H1 (cell line): ENCODE measurements at regions not wholly inside any gene's neighbourhood (a gene's known extent, or its start where the extent isn't known, plus 50 kb on each side); places are given as distances from the start of the nearest gene placed in this dataset.

Source experiments
- CTCF ChIA-PET: fragments of 300-600 bp; sonication (Branson Sonifier 250); formaldehyde crosslinking; loops from one replicate; lab custom pipeline; 2021; ENCODE audit not compliant: partially characterized antibody; lab: Charles Lee
- POLR2A ChIA-PET: fragments of 300-600 bp; sonication (Branson Sonifier 250); formaldehyde crosslinking; loops from one replicate; lab custom pipeline; 2021; ENCODE audit warnings: inconsistent platforms; ENCODE audit not compliant: partially characterized antibody; lab: Charles Lee
- DNase-seq, 2 experiments: peaks; one replicate each; pipeline versions ENCODE4 v3.0.0 to v3.0.0-alpha.2; 2010 to 2022; ENCODE audit warnings: low spot score in 2 of 2, low read depth in 1 of 2, mixed read lengths in 1 of 2
- FAIRE-seq: peaks from 2 replicates; lab custom pipeline; 2011; peaks lifted over from hg19 to GRCh38; lab: Jason Lieb, UNC
- H2AFZ ChIP-seq: 2 replicates; pipeline ENCODE4 v1.8.1; 2012; ENCODE audit warnings: low read length, inconsistent platforms
- H2AK5ac ChIP-seq: 2 replicates; pipeline ENCODE4 v1.6.1; 2013; ENCODE audit warnings: low read depth, low read length
- H2BK120ac ChIP-seq: replicated peaks from 2 replicates; pipeline ENCODE3; 2013; ENCODE audit warnings: low read depth, low read length, inconsistent platforms
- H2BK12ac ChIP-seq: 2 replicates; pipeline ENCODE4 v1.6.1; 2013; ENCODE audit warnings: low read depth, low read length
- H2BK15ac ChIP-seq: 2 replicates; pipeline ENCODE4 v1.6.1; 2013; ENCODE audit warnings: low read length
- H2BK20ac ChIP-seq: 2 replicates; pipeline ENCODE4 v1.6.1; 2013; ENCODE audit warnings: low read length
- H2BK5ac ChIP-seq: 2 replicates; pipeline ENCODE4 v1.6.1; 2013; ENCODE audit warnings: low read depth, low read length
- H3K14ac ChIP-seq: 2 replicates; pipeline ENCODE4 v1.6.1; 2013; ENCODE audit warnings: inconsistent platforms; ENCODE audit not compliant: insufficient read length
- H3K18ac ChIP-seq: 2 replicates; pipeline ENCODE4 v1.6.1; 2013; ENCODE audit warnings: low read length; ENCODE audit errors: extremely low read depth
- H3K23ac ChIP-seq: 2 replicates; pipeline ENCODE4 v1.6.1; 2013; ENCODE audit warnings: inconsistent platforms; ENCODE audit not compliant: insufficient read length
- H3K23me2 ChIP-seq: 2 replicates; pipeline ENCODE4 v1.6.1; 2013; ENCODE audit warnings: low read depth, low read length
- H3K27ac ChIP-seq: 2 replicates; pipeline ENCODE4 v1.6.1; 2011; ENCODE audit warnings: low read depth, low read length, inconsistent platforms
- H3K27me3 ChIP-seq, 4 experiments: replicated peaks in 1 of 4; 1 replicate in 1 of 4; 2 replicates in 3 of 4; pipeline versions ENCODE4 v1.6.1 to v1.8.1; 2011 to 2013; ENCODE audit warnings: low read length in 3 of 4, mild to moderate bottlenecking in 3 of 4, inconsistent platforms in 2 of 4, mixed read lengths in 2 of 4, moderate library complexity in 1 of 4; ENCODE audit not compliant: control insufficient read depth in 3 of 4, insufficient read depth in 3 of 4; ENCODE audit errors: extremely low read depth in 1 of 4
- H3K36me3 ChIP-seq, 4 experiments: 2 replicates each; pipeline versions ENCODE4 v1.6.1 to v1.8.1; 2011 to 2013; ENCODE audit warnings: mild to moderate bottlenecking in 4 of 4, low read length in 3 of 4, moderate library complexity in 2 of 4, control low read depth in 1 of 4, inconsistent platforms in 1 of 4; ENCODE audit not compliant: insufficient read depth in 4 of 4, control insufficient read depth in 2 of 4
- H3K4ac ChIP-seq: replicated peaks from 2 replicates; pipeline ENCODE3; 2013; ENCODE audit warnings: low read length, low read depth, mixed read lengths, inconsistent platforms; ENCODE audit not compliant: insufficient read length
- H3K4me1 ChIP-seq, 4 experiments: replicated peaks in 1 of 4; 1 replicate in 1 of 4; 2 replicates in 3 of 4; pipeline versions ENCODE4 v1.6.1 to v1.8.1; 2011 to 2013; ENCODE audit warnings: low read length in 3 of 4, inconsistent platforms in 2 of 4, mixed read lengths in 1 of 4; ENCODE audit not compliant: insufficient read depth in 4 of 4, control insufficient read depth in 3 of 4
- H3K4me2 ChIP-seq, 2 experiments: 2 replicates each; pipeline versions ENCODE4 v1.6.1 to v1.8.1; 2011 to 2013; ENCODE audit warnings: low read depth in 2 of 2, low read length in 2 of 2, control low read depth in 1 of 2, inconsistent platforms in 1 of 2, mild to moderate bottlenecking in 1 of 2; ENCODE audit not compliant: insufficient read depth in 1 of 2
- H3K4me3 ChIP-seq, 4 experiments: fragments of 200-600, 300-600 bp in 1 of 4; sonication (generic), shearing (Covaris generic), sonication (Bioruptor Twin) in 1 of 4; 2 replicates each; pipeline versions ENCODE4 v1.5.1 to v1.8.1; 2011 to 2016; ENCODE audit warnings: low read length in 4 of 4, low read depth in 3 of 4, control low read depth in 2 of 4, inconsistent platforms in 2 of 4, mild to moderate bottlenecking in 2 of 4, mixed read lengths in 1 of 4, moderate library complexity in 1 of 4; ENCODE audit not compliant: insufficient read depth in 2 of 4; ENCODE audit errors: extremely low read depth in 1 of 4
- H3K56ac ChIP-seq: replicated peaks from 2 replicates; pipeline ENCODE3; 2013; ENCODE audit warnings: low read depth, mild to moderate bottlenecking, mixed read lengths, low read length, inconsistent platforms; ENCODE audit not compliant: insufficient read length
- H3K79me1 ChIP-seq: 2 replicates; pipeline ENCODE4 v1.6.1; 2013; ENCODE audit warnings: low read depth, low read length, control low read depth
- H3K79me2 ChIP-seq, 2 experiments: 2 replicates each; pipeline versions ENCODE4 v1.6.1 to v1.8.1; 2012 to 2013; ENCODE audit warnings: low read length in 2 of 2, mild to moderate bottlenecking in 2 of 2, inconsistent platforms in 1 of 2; ENCODE audit not compliant: insufficient read depth in 2 of 2, control insufficient read depth in 1 of 2
- H3K9ac ChIP-seq, 4 experiments: replicated peaks in 1 of 4; 1 replicate in 1 of 4; 2 replicates in 3 of 4; pipeline versions ENCODE4 v1.6.1 to v1.8.1; 2011 to 2013; ENCODE audit warnings: low read depth in 3 of 4, low read length in 3 of 4, control low read depth in 2 of 4, mild to moderate bottlenecking in 2 of 4, moderate library complexity in 2 of 4, inconsistent platforms in 1 of 4; ENCODE audit errors: extremely low read depth in 1 of 4
- H3K9me3 ChIP-seq, 2 experiments: 2 replicates each; pipeline versions ENCODE4 v1.6.1 to v1.8.1; 2012 to 2013; ENCODE audit warnings: mild to moderate bottlenecking in 2 of 2, moderate library complexity in 2 of 2, control low read depth in 1 of 2, inconsistent platforms in 1 of 2, low read depth in 1 of 2, low read length in 1 of 2, mixed read lengths in 1 of 2; ENCODE audit not compliant: insufficient read depth in 2 of 2
- H4K20me1 ChIP-seq, 2 experiments: replicated peaks in 1 of 2; 2 replicates each; pipeline versions ENCODE3 to v1.8.1; 2011 to 2013; ENCODE audit warnings: inconsistent platforms in 2 of 2, low read length in 2 of 2, mild to moderate bottlenecking in 1 of 2; ENCODE audit not compliant: insufficient read depth in 2 of 2, control insufficient read depth in 1 of 2
- H4K5ac ChIP-seq: 2 replicates; pipeline ENCODE4 v1.6.1; 2013; ENCODE audit warnings: low read length, low read depth, mixed read lengths, inconsistent platforms; ENCODE audit not compliant: insufficient read length
- H4K8ac ChIP-seq: 2 replicates; pipeline ENCODE4 v1.8.0; 2013; ENCODE audit warnings: mild to moderate bottlenecking, moderate library complexity, low read length, inconsistent platforms; ENCODE audit not compliant: insufficient read depth; ENCODE audit errors: extremely low read depth
- H4K91ac ChIP-seq: replicated peaks from 2 replicates; pipeline ENCODE3; 2013; ENCODE audit warnings: low read length, mixed read lengths, inconsistent platforms; ENCODE audit not compliant: insufficient read length
- ASH2L ChIP-seq: fragments of 200-600, 300-600 bp; sonication (generic); IDR thresholded peaks from one replicate; pipeline ENCODE4 v1.7.1; 2017; ENCODE audit warnings: low read length
- RAD21 ChIP-seq, 2 experiments: IDR thresholded peaks in 1 of 2; conservative IDR thresholded peaks in 1 of 2; 2 replicates each; pipeline ENCODE4 v1.6.1; 2011; ENCODE audit warnings: low read depth in 2 of 2, low read length in 2 of 2, improper control_type of control experiment in 1 of 2, inconsistent platforms in 1 of 2, mild to moderate bottlenecking in 1 of 2, moderate library complexity in 1 of 2
- TAF7 ChIP-seq: optimal IDR thresholded peaks from 2 replicates; pipeline ENCODE3; 2011; ENCODE audit warnings: low read depth, mild to moderate bottlenecking, inconsistent platforms, low read length, moderate library complexity, borderline replicate concordance
- YY1 ChIP-seq: IDR thresholded peaks from 2 replicates; pipeline ENCODE4 v1.6.1; 2011; ENCODE audit warnings: low read depth, mild to moderate bottlenecking, low read length
- WGBS, 2 experiments: shearing (Covaris generic) in 1 of 2; methylation state at CpG; one replicate each; pipeline versions ENCODE4 v1.1.6 to v1.1.7; 2013 to 2015; ENCODE audit warnings: low lambda C conversion rate in 2 of 2, mixed read lengths in 2 of 2, inconsistent platforms in 1 of 2, low coverage in 1 of 2, missing lambda C conversion rate in 1 of 2; ENCODE audit not compliant: insufficient replicate concordance in 2 of 2, insufficient coverage in 1 of 2, insufficient read length in 1 of 2; ENCODE audit errors: extremely low coverage in 1 of 2, missing lambda C conversion rate in 1 of 2; 5-methylcytosine and 5-hydroxymethylcytosine counted together
- TF ChIP-seq, protein P1 (sequence below), 3 experiments: IDR thresholded peaks; 1 replicate in 2 of 3; 2 replicates in 1 of 3; pipeline versions ENCODE4 v1.5.1 to v1.6.1; 2011; ENCODE audit warnings: low read length in 3 of 3, mild to moderate bottlenecking in 3 of 3, inconsistent platforms in 2 of 3, low read depth in 1 of 3, moderate library complexity in 1 of 3; ENCODE audit not compliant: insufficient read depth in 1 of 3; ENCODE audit errors: control extremely low read depth in 1 of 3

DNA sequence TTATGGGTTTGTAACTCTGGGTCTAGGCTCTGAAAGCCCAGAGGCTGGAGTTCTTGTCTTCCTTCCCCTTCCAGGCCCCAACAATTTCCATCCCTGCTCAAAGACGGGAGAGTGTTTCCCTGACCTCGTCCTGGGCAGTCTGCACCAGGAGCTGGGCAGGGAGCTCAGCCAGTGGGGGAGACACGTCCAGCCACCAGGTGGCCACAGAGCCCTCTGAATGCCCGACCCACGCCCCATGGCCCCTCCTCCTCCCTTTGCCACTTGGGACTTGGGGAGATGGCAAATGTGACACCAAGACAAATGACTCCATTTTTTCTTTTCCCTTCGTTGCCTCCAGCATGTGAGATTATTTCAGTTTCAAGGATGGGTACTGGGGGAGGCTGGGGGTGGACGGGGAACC lies 159.9 kb upstream of the AJAP1 start:
- H3K9ac ChIP-seq, result no peak overlapping the region
- no peak overlapping the region for H3K27ac ChIP-seq
- H3K23me2 ChIP-seq, result peaks cover 3% of the 10 kb centered on the region; the same call in 1 of the 2 replicates
- FAIRE-seq (no peak), DNase-seq (peak in 1 of 2 experiments; percentile 57)
- H3K56ac ChIP-seq, result no peak overlapping the region
- no peak overlapping the region for H2AFZ ChIP-seq
- 73% methylated on average over 3 of the region's 7 CpGs; no CpG with 5 or more reads in 1 of the 2 experiments for WGBS, 2 experiments
- no peak overlapping the region for H2BK15ac ChIP-seq
- H4K5ac ChIP-seq, result no peak overlapping the region
- no peaks in the 10 kb centered on the region for H3K79me1 ChIP-seq
- H3K14ac ChIP-seq, result no peak overlapping the region
- H3K4me3 ChIP-seq, result no peak overlapping the region
- CTCF ChIA-PET, result no interaction called here
- POLR2A ChIA-PET, result no interaction called here
- H4K91ac ChIP-seq, result no peak overlapping the region
- H2BK20ac ChIP-seq, result no peak overlapping the region
- no peak overlapping the region for H2AK5ac ChIP-seq
- H2BK120ac ChIP-seq, result no peak overlapping the region
- no peak overlapping the region for H3K4me2 ChIP-seq
- H3K18ac ChIP-seq, result no peak overlapping the region
- no peaks in the 10 kb centered on the region for H3K36me3 ChIP-seq
- no peak overlapping the region for H2BK12ac ChIP-seq
- no peak overlapping the region for H2BK5ac ChIP-seq
- no peak overlapping the region for H3K23ac ChIP-seq
- H3K27me3 ChIP-seq, result no peaks in the 10 kb centered on the region
- H4K8ac ChIP-seq, result no peak overlapping the region
- H3K9me3 ChIP-seq, result peaks cover 20 to 61% of the 10 kb centered on the region in 2 experiments; a peak in 3 of 4 replicates
- H4K20me1 ChIP-seq, result peaks cover 0 to 5% of the 10 kb centered on the region in 2 experiments
- no peaks in the 10 kb centered on the region for H3K4me1 ChIP-seq
- no peak overlapping the region for H3K4ac ChIP-seq
- TF ChIP-seq YY1, result no peak
- no peak for TF ChIP-seq TAF7
- no peak for TF ChIP-seq ASH2L
- TF ChIP-seq, protein P1, sequence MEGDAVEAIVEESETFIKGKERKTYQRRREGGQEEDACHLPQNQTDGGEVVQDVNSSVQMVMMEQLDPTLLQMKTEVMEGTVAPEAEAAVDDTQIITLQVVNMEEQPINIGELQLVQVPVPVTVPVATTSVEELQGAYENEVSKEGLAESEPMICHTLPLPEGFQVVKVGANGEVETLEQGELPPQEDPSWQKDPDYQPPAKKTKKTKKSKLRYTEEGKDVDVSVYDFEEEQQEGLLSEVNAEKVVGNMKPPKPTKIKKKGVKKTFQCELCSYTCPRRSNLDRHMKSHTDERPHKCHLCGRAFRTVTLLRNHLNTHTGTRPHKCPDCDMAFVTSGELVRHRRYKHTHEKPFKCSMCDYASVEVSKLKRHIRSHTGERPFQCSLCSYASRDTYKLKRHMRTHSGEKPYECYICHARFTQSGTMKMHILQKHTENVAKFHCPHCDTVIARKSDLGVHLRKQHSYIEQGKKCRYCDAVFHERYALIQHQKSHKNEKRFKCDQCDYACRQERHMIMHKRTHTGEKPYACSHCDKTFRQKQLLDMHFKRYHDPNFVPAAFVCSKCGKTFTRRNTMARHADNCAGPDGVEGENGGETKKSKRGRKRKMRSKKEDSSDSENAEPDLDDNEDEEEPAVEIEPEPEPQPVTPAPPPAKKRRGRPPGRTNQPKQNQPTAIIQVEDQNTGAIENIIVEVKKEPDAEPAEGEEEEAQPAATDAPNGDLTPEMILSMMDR (IDR thresholded peaks at IDR 0.05; ENCODE audit: control extremely low read depth in 1 of 3, insufficient read depth in 1 of 3, low read depth in 1 of 3, low read length in 3 of 3), result peak; percentile 43 to 64 (median 56)
- TF ChIP-seq RAD21 (IDR thresholded peaks at IDR 0.05 in 1 of 2, conservative IDR thresholded peaks at IDR 0.05 in 1 of 2; ENCODE audit: low read depth in 2 of 2, low read length in 2 of 2), result peak; percentile 65 to 68
- TF ChIP-seq, all 59 proteins: peak for 2
- H3K79me2 ChIP-seq, result no peaks in the 10 kb centered on the region
